BLaER1 (cell line): ENCODE measurements at regions not wholly inside any gene's neighbourhood (a gene's known extent, or its start where the extent isn't known, plus 50 kb on each side); places are given as distances from the start of the nearest gene placed in this dataset.

ENCODE experiments used
- H3K27ac ChIP-seq: shearing (Covaris generic); formaldehyde crosslinking; 2 replicates; pipeline ENCODE4 v1.8.1; 2022
- H3K27me3 ChIP-seq: shearing (Covaris generic); formaldehyde crosslinking; 2 replicates; pipeline ENCODE4 v1.8.1; 2022
- H3K36me3 ChIP-seq: shearing (Covaris generic); formaldehyde crosslinking; 2 replicates; pipeline ENCODE4 v1.8.1; 2022
- H3K4me1 ChIP-seq: shearing (Covaris generic); formaldehyde crosslinking; 2 replicates; pipeline ENCODE4 v1.8.1; 2022
- H3K4me2 ChIP-seq: shearing (Covaris generic); formaldehyde crosslinking; 2 replicates; pipeline ENCODE4 v1.8.1; 2022
- H3K4me3 ChIP-seq: shearing (Covaris generic); formaldehyde crosslinking; 2 replicates; pipeline ENCODE4 v1.8.1; 2022
- H3K9ac ChIP-seq: shearing (Covaris generic); formaldehyde crosslinking; 2 replicates; pipeline ENCODE4 v1.8.1; 2022
- H3K9me3 ChIP-seq: shearing (Covaris generic); formaldehyde crosslinking; 2 replicates; pipeline ENCODE4 v1.8.1; 2022
- H4K20me1 ChIP-seq: shearing (Covaris generic); formaldehyde crosslinking; 2 replicates; pipeline ENCODE4 v1.8.1; 2022
- Cebpa-rat ChIP-seq: shearing (Covaris generic); IDR thresholded peaks from 2 replicates; pipeline ENCODE4 v1.8.1; 2022

DNA sequence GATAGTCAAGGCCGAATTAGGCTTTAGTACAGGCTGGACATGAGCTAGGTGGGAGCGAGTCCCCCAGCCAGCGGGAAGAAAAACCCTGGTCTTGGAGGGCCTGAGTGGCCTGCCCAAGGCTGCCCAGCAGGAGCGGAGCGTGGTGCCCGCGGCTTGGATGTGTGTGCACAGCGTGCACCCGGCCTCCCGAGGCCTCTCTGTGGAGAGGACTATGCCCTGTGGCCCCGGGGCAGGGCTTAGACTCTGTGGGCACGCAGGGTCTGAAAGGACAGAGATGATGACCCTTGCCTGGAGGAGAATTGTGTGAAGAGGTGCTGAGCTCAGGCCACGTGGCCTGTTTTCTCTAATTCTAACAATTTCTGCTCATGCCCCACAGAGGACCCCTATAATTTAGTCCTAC is 124.6 kb upstream of the IQSEC1 start:
- Histone ChIP-seq H3K4me3 (no peak overlapping the region), H3K27ac (peak overlapping the region; percentile 83), H3K9me3 (no peaks in the 10 kb centered on the region), H3K27me3 (no peaks in the 10 kb centered on the region), H3K36me3 (no peaks in the 10 kb centered on the region), H3K4me1 (peaks cover 100% of the 10 kb centered on the region), H3K4me2 (peak overlapping the region; percentile 92), H3K9ac (0 out of 2 replicates have a peak overlapping the region, but pooled peaks have one; percentile 25), H4K20me1 (no peaks in the 10 kb centered on the region)
- no peak for TF ChIP-seq Cebpa-rat

DNA sequence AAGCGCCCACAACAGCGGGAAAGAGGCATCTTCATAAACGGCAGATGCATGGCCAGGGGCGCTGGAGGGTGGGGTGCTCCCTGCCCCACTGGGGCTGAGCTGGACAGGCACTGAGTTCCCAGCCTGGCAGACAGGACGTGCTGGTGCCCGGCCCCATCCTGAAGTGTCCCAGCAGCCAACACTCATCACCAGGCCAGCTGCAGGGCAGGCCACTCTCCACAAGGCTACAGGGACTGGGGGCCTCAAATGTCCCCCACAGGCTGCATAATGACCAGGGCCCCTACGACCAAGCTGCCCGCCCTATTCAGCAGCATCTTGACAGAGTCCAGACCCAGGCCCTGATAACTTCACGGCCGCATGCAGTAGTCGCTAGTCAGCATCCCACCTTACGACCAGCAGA is 124.1 kb upstream of the IQSEC1 start:
- Histone ChIP-seq H4K20me1 (no peaks in the 10 kb centered on the region), H3K4me2 (peak overlapping the region; percentile 92), H3K27ac (peak overlapping the region; percentile 83; the same call in 1 of the 2 replicates), H3K4me3 (no peak overlapping the region), H3K9me3 (no peaks in the 10 kb centered on the region), H3K4me1 (peaks cover 100% of the 10 kb centered on the region), H3K27me3 (no peaks in the 10 kb centered on the region), H3K9ac (0 out of 2 replicates have a peak overlapping the region, but pooled peaks have one; percentile 25), H3K36me3 (no peaks in the 10 kb centered on the region)
- no peak for TF ChIP-seq Cebpa-rat

DNA sequence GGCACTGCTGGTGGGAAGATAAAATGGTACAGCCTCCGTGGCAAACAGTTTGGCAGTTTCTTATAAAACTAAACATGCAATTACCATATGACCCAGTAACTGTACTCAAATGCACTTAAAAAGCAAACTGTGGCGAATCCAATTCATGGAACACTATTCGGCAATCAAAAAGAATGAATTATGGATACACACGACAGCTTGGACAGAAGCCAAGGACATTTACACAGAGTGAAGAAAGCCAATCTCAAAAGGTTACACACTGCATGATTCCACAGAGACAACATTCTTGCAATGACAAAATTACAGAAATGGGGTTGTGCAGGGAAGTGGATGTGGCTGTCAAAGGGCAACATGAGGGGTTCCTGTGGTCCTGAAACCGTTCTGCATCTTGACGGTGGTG is 122.1 kb upstream of the IQSEC1 start:
- Histone ChIP-seq H3K4me3 (peak overlapping the region; percentile 23; the same call in 1 of the 2 replicates), H3K4me1 (peaks cover 100% of the 10 kb centered on the region), H3K9ac (peak overlapping the region; percentile 72; the same call in 1 of the 2 replicates), H3K27ac (peak overlapping the region; percentile 83), H3K9me3 (no peaks in the 10 kb centered on the region), H4K20me1 (no peaks in the 10 kb centered on the region), H3K4me2 (peak overlapping the region; percentile 92), H3K27me3 (no peaks in the 10 kb centered on the region), H3K36me3 (no peaks in the 10 kb centered on the region)
- TF ChIP-seq Cebpa-rat, result no peak

DNA sequence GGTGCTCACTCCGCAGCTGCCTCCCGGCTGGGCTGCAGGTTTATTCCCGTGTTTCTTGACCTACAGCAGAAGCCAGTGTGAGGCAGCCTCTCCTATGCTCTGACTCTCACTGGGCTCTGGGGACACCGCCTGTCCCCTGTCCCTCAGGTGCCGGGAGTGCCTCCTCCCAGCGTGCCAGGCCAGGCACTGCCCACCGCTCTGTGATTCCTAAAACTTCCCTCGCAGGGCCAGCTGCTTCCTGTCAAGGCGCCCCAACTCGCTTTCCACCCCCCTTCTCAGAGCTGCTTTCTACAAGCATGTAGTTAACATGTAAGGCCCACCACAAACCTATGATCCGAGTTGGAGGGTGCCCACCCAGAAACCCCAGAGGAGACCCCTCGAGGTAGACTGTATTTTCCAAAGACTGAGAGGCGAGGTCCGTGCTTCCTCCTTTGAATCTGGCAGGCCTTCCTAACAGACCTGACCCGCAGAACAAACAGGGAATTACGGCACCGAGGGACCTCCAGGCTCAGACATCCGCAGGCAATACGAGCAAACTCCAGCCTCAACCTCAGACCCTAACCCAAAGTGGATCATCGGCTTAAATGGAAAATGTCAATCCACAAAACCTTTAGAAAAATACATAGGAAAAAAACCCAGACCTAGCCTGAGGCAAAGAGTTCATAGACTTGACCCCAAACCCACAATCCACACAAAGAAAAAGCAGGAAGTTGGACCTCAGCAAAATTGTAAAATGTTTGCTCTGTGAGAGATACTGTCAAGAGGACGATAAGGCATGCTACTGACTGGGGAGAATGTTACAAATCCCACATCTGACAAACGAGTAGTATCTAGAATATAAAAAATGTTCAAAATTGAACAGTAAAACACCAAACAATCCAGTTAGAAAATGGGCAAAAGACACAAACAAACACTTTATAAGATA is 121.3 kb upstream of the IQSEC1 start:
- H3K4me1 ChIP-seq, result peaks cover 100% of the 10 kb centered on the region
- peak overlapping the region; percentile 83 for H3K27ac ChIP-seq
- no peaks in the 10 kb centered on the region for H4K20me1 ChIP-seq
- no peaks in the 10 kb centered on the region for H3K36me3 ChIP-seq
- H3K4me2 ChIP-seq, result peak overlapping the region; percentile 92
- H3K4me3 ChIP-seq, result no peak overlapping the region; the same call in 1 of the 2 replicates
- no peak for TF ChIP-seq Cebpa-rat
- H3K9me3 ChIP-seq, result peaks cover under 1% of the 10 kb centered on the region
- no peaks in the 10 kb centered on the region for H3K27me3 ChIP-seq
- H3K9ac ChIP-seq, result peak overlapping the region; percentile 72

DNA sequence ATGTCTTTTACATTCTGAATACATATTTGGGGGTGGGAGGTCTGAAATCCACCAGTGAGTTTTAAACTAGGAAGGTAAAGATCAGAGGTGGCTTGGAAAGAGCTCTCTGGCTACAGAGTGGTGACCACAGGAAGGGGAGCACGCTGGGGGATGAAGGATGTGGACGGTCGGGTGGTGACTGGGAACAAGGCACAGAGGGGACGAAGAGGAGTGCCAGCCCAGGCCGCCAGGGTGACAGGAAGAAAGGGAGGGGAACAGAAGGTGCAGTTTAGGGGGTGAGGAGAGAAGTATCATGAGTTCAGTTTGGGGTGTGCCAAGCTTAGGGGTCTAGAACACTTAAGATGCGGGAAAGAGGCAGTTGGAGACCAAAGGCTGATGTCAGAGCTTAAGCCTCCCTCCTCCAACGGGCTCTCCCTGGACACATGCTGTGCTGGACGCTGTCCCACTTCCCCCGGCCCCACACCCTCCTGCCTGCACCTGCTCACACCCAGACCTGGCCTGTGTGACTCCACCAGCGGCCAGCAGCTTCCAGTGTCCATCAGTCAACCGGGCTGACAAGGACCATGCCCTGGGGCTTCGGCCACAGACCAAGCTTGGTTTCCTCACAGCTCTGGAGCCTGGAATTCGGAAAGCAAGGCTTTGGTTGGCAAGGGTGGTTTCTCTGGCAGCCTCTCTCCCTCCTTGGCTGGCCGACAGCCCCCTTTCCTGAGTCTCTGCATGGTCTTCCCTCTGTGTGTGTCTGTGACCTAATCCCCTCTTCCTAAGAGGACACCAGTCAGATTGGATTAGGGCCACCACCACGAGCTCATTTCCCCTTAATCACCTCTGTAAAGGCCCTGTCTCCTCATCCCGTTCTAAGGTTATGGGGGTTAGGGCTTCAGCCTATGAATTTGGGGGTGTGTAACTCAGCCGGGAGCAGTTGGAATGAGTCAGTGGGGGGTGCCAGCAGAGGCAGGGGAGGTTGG is 120.4 kb upstream of the IQSEC1 start:
- H4K20me1 ChIP-seq, result no peaks in the 10 kb centered on the region
- H3K4me2 ChIP-seq, result peak overlapping the region; percentile 92
- no peaks in the 10 kb centered on the region for H3K36me3 ChIP-seq
- peaks cover 100% of the 10 kb centered on the region for H3K4me1 ChIP-seq
- H3K27ac ChIP-seq, result peak overlapping the region; percentile 83
- no peak for TF ChIP-seq Cebpa-rat
- H3K4me3 ChIP-seq, result no peak overlapping the region; the same call in 1 of the 2 replicates
- H3K9ac ChIP-seq, result peak overlapping the region; percentile 72
- no peaks in the 10 kb centered on the region for H3K27me3 ChIP-seq
- peaks cover 10% of the 10 kb centered on the region for H3K9me3 ChIP-seq

DNA sequence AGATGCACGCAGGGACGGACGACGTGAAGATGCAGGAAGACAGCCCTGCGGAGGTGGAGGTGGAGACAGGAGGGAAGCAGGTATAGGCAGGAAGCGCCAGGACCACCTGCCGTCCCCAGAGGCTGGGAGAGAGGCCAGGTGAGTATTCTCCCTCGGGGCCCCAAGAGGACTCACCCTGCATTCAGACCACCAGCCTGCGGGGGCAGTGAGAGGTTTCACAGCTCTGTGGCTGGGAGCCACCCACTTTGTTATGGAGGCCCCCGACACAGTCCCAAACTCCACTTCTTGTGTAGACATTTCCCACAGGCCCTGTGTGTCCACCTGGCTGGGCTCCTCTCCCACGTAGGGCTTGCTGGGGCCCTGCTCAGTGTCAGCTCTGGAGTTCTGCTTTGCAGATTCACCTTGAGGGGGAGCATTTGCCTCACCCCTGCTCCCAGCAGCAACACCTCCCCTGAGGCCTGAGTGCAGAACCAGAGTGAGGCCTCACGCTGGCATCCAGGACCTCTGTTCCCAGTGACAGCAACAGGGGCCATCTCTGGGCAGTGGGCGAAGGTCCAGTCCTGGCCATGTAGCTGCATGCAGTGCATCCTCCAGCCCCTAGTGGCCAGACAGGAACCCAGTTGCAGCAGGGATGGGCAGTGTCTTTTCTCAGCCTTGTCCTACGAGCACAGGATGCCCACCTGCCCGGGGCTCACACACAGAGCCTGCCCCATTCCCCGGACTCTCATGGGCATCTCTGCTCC is 119.4 kb upstream of the IQSEC1 start:
- Histone ChIP-seq H3K9me3 (peaks cover 20% of the 10 kb centered on the region), H3K9ac (peak overlapping the region; percentile 72), H3K36me3 (no peaks in the 10 kb centered on the region), H3K4me3 (no peak overlapping the region), H3K27me3 (no peaks in the 10 kb centered on the region), H3K4me1 (peaks cover 97% of the 10 kb centered on the region), H3K27ac (peak overlapping the region; percentile 83), H4K20me1 (no peaks in the 10 kb centered on the region), H3K4me2 (peak overlapping the region; percentile 92)
- TF ChIP-seq Cebpa-rat, result no peak

DNA sequence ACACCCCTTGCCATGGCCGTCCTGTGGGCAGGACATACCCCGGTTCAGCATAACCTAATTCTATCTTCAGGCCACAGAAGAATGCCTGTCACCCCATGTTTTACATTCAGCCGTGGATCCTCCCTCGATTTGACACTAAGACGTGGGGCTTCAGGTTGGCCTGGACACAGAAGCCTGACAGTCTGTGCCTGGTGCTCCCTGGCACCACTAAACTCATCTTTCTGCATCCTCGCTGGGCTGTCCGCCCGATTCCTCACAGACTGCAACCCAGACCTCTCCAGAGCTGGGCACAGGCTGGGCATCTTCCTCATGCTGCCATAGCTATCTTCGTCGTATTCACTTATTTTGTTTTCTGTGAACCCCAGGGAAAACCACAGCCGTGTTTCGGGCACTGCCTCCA is 117.8 kb upstream of the IQSEC1 start:
- H3K27ac ChIP-seq, result peak overlapping the region; percentile 79; the same call in 1 of the 2 replicates
- H3K36me3 ChIP-seq, result no peaks in the 10 kb centered on the region
- no peak overlapping the region for H3K4me3 ChIP-seq
- no peak overlapping the region for H3K9ac ChIP-seq
- H3K27me3 ChIP-seq, result no peaks in the 10 kb centered on the region
- peaks cover 31% of the 10 kb centered on the region for H3K9me3 ChIP-seq
- peaks cover 91% of the 10 kb centered on the region for H3K4me1 ChIP-seq
- H3K4me2 ChIP-seq, result peak overlapping the region; percentile 92
- no peaks in the 10 kb centered on the region for H4K20me1 ChIP-seq
- TF ChIP-seq Cebpa-rat, result no peak

DNA sequence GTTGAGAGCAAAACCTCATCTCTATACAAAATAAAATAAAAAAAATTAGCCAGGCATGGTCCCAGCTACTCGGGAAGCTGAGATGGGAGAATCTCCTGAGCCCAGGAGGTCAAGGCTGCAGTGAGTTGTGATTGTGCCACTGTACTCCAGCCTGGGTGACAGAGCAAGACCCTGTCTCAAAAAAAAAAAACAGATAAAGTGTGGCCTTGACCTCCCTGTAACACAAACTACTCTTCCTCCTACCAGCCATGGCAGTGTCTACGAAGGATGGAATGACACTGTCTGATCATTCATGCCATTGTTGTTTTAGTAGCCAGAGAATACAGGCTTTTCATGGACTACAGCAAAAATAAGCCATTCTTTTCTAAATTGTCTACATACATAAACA is 117.1 kb upstream of the IQSEC1 start:
- peak overlapping the region; percentile 92 for H3K4me2 ChIP-seq
- H3K36me3 ChIP-seq, result no peaks in the 10 kb centered on the region
- H3K27ac ChIP-seq, result peak overlapping the region; percentile 79
- no peaks in the 10 kb centered on the region for H4K20me1 ChIP-seq
- TF ChIP-seq Cebpa-rat, result no peak
- peaks cover 31% of the 10 kb centered on the region for H3K9me3 ChIP-seq
- H3K27me3 ChIP-seq, result no peaks in the 10 kb centered on the region
- H3K9ac ChIP-seq, result peak overlapping the region; percentile 59; the same call in 1 of the 2 replicates
- peaks cover 85% of the 10 kb centered on the region for H3K4me1 ChIP-seq
- H3K4me3 ChIP-seq, result no peak overlapping the region
